ENCODE measurements at regions not wholly inside any gene's neighbourhood (a gene's known extent, or its start where the extent isn't known, plus 50 kb on each side); places are given as distances from the start of the nearest gene placed in this dataset.

DNA sequence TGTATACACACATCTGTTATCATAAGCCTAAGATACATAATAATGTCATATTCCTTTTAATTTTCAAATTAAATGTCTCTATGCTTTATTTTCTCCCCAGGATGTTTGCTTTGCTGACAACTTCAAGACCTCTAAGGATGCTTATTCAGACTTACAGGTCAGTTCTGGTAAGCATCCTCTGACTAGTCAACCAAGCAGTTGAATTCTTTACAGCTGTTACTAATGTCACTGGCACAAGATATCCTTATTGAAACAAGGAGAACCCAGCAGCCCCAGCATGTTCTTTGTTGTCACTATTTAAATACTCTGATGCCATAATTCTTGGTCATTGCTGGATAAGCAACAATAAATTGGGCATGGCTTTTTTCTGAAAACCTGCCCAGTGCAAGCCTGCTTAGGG is 232.3 kb upstream of the PMFBP1 start:
- Histone ChIP-seq H3K27me3 (ENCODE audit: insufficient read depth, low read depth, low read length) (no peaks in the 10 kb centered on the region), H3F3A (ENCODE audit: insufficient read depth, low read length, poor library complexity, severe bottlenecking) (no peaks in the 10 kb centered on the region), H3K36me3 (ENCODE audit: insufficient read depth, low read length) (no peaks in the 10 kb centered on the region), H4K20me1 (ENCODE audit: insufficient read depth) (no peaks in the 10 kb centered on the region), H3K4me2 (ENCODE audit: low read length) (no peak overlapping the region), H3K27ac (ENCODE audit: low read length) (no peak overlapping the region), H3K79me2 (replicated peaks; ENCODE audit: insufficient read depth, low read length) (no peaks in the 10 kb centered on the region), H3K4me3 (ENCODE audit: low read length) (no peak overlapping the region), H2AFZ (ENCODE audit: low read depth, low read length) (no peak overlapping the region), H3K9ac (ENCODE audit: low read length) (no peak overlapping the region), H3K9me3 (ENCODE audit: low read length) (no peaks in the 10 kb centered on the region), H3K9me2 (ENCODE audit: insufficient read depth, low read length) (no peaks in the 10 kb centered on the region)
- TF ChIP-seq EZH2 (IDR thresholded peaks at IDR 0.05; ENCODE audit: borderline replicate concordance, insufficient read depth, low read length, poor library complexity, severe bottlenecking): no peak
- TF ChIP-seq EP300 (conservative IDR thresholded peaks at IDR 0.05; ENCODE audit: poor library complexity, severe bottlenecking): no peak
- no peak for TF ChIP-seq RAD21 (conservative IDR thresholded peaks at IDR 0.05)
- no peak for TF ChIP-seq CTCF (IDR thresholded peaks at IDR 0.05; ENCODE audit: poor library complexity, severe bottlenecking)
- TF ChIP-seq SMC3 (conservative IDR thresholded peaks at IDR 0.05; ENCODE audit: poor library complexity): no peak
- TF ChIP-seq TAF1 (IDR thresholded peaks at IDR 0.05; ENCODE audit: low read depth): no peak
- no peak for TF ChIP-seq POLR2AphosphoS5 (IDR thresholded peaks at IDR 0.05)
- TF ChIP-seq MXI1 (conservative IDR thresholded peaks at IDR 0.05; ENCODE audit: poor library complexity, severe bottlenecking): no peak
- no peak for TF ChIP-seq REST (IDR thresholded peaks at IDR 0.05; ENCODE audit: borderline replicate concordance)

DNA sequence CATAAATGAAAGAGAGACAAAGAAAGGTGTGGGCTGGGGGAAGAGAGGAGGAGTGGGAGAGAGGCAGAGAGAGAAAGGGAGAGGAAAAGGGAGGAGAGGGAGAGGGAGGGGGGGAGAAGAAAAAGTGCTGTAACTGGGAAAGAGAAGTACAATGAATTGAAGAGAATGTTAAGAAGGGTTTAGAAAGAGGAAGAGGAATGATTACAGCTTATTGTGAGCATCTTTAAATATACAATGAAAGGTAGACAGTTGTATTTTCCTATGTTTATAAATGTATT is 229.1 kb upstream of the PMFBP1 start:
- H3K9ac ChIP-seq (ENCODE audit: low read length): no peak overlapping the region
- TF ChIP-seq EZH2 (IDR thresholded peaks at IDR 0.05; ENCODE audit: borderline replicate concordance, insufficient read depth, low read length, poor library complexity, severe bottlenecking) (no peak), RAD21 (conservative IDR thresholded peaks at IDR 0.05) (no peak), MXI1 (conservative IDR thresholded peaks at IDR 0.05; ENCODE audit: poor library complexity, severe bottlenecking) (no peak), POLR2AphosphoS5 (IDR thresholded peaks at IDR 0.05) (no peak), TAF1 (IDR thresholded peaks at IDR 0.05; ENCODE audit: low read depth) (no peak), SMC3 (conservative IDR thresholded peaks at IDR 0.05; ENCODE audit: poor library complexity) (no peak), EP300 (conservative IDR thresholded peaks at IDR 0.05; ENCODE audit: poor library complexity, severe bottlenecking) (no peak), CTCF (IDR thresholded peaks at IDR 0.05; ENCODE audit: poor library complexity, severe bottlenecking) (no peak), REST (IDR thresholded peaks at IDR 0.05; ENCODE audit: borderline replicate concordance) (no peak)
- H4K20me1 ChIP-seq (ENCODE audit: insufficient read depth): no peaks in the 10 kb centered on the region
- H3F3A ChIP-seq (ENCODE audit: insufficient read depth, low read length, poor library complexity, severe bottlenecking): no peaks in the 10 kb centered on the region
- no peak overlapping the region for H3K4me3 ChIP-seq (ENCODE audit: low read length)
- H2AFZ ChIP-seq (ENCODE audit: low read depth, low read length): no peak overlapping the region
- H3K9me3 ChIP-seq (ENCODE audit: low read length): no peaks in the 10 kb centered on the region
- H3K4me2 ChIP-seq (ENCODE audit: low read length): no peak overlapping the region
- H3K79me2 ChIP-seq (replicated peaks; ENCODE audit: insufficient read depth, low read length): no peaks in the 10 kb centered on the region
- H3K36me3 ChIP-seq (ENCODE audit: insufficient read depth, low read length): no peaks in the 10 kb centered on the region
- H3K27ac ChIP-seq (ENCODE audit: low read length): no peak overlapping the region
- H3K27me3 ChIP-seq (ENCODE audit: insufficient read depth, low read depth, low read length): no peaks in the 10 kb centered on the region
- H3K9me2 ChIP-seq (ENCODE audit: insufficient read depth, low read length): no peaks in the 10 kb centered on the region
